Karpas-422 (cell line): ENCODE measurements at regions not wholly inside any gene's neighbourhood (a gene's known extent, or its start where the extent isn't known, plus 50 kb on each side); places are given as distances from the start of the nearest gene placed in this dataset.

Experiments used
- DNase-seq: peaks from one replicate; pipeline ENCODE4 v3.0.0-alpha.2; 2015
- H2AFZ ChIP-seq: fragments of 200-600 bp; sonication (generic); 2 replicates; pipeline ENCODE4 v1.6.1; 2014; ENCODE audit warnings: antibody characterized with exemption, low read length, mixed read lengths
- H3K27ac ChIP-seq: fragments of 200-600 bp; sonication (generic); 2 replicates; pipeline ENCODE4 v1.5.1; 2014; ENCODE audit warnings: mild to moderate bottlenecking, low read length, moderate library complexity
- H3K27me3 ChIP-seq: fragments of 200-600 bp; sonication (generic); 2 replicates; pipeline ENCODE4 v1.6.1; 2014; ENCODE audit warnings: low read length, mixed read lengths
- H3K36me3 ChIP-seq: fragments of 200-600 bp; sonication (generic); 2 replicates; pipeline ENCODE4 v1.6.1; 2014; ENCODE audit warnings: low read length, mixed read lengths; ENCODE audit not compliant: insufficient read depth
- H3K4me1 ChIP-seq: fragments of 200-600 bp; sonication (generic); 2 replicates; pipeline ENCODE4 v1.6.1; 2014; ENCODE audit warnings: mild to moderate bottlenecking, low read length, mixed read lengths
- H3K4me2 ChIP-seq: fragments of 200-600 bp; sonication (generic); 2 replicates; pipeline ENCODE4 v1.6.1; 2014; ENCODE audit warnings: low read length, low read depth, mild to moderate bottlenecking; ENCODE audit not compliant: poor library complexity, severe bottlenecking
- H3K4me3 ChIP-seq: fragments of 200-600 bp; sonication (generic); 2 replicates; pipeline ENCODE4 v1.5.1; 2014; ENCODE audit warnings: mild to moderate bottlenecking, antibody characterized with exemption, low read length, mixed read lengths
- H3K79me2 ChIP-seq: fragments of 200-600 bp; sonication (generic); 2 replicates; pipeline ENCODE4 v1.6.1; 2014; ENCODE audit warnings: mild to moderate bottlenecking, low read length, mixed read lengths
- H3K9ac ChIP-seq: fragments of 200-600 bp; sonication (generic); 2 replicates; pipeline ENCODE4 v1.6.0; 2014; ENCODE audit warnings: low read length
- H3K9me2 ChIP-seq: fragments of 200-600 bp; sonication (generic), shearing (Covaris generic); replicated peaks from 2 replicates; pipeline ENCODE4 v1.6.0; 2014; ENCODE audit warnings: mild to moderate bottlenecking, low read length, moderate library complexity; ENCODE audit not compliant: insufficient read depth
- H3K9me3 ChIP-seq: fragments of 300-700, 200-600 bp; sonication (generic); 2 replicates; pipeline ENCODE4 v1.6.1; 2014; ENCODE audit warnings: low read length, mixed read lengths
- H4K20me1 ChIP-seq: fragments of 200-600 bp; sonication (generic); 2 replicates; pipeline ENCODE4 v1.6.1; 2014; ENCODE audit warnings: mild to moderate bottlenecking, antibody characterized with exemption, low read length, low read depth; ENCODE audit not compliant: insufficient read depth

GRCh38 chr10:127797339-127797738 lies 60.4 kb downstream of the FOXI2 start:
- Histone ChIP-seq H4K20me1 (no peaks in the 10 kb centered on the region), H2AFZ (no peak overlapping the region), H3K4me1 (no peaks in the 10 kb centered on the region), H3K4me3 (no peak overlapping the region), H3K27me3 (no peaks in the 10 kb centered on the region), H3K27ac (no peak overlapping the region), H3K9me3 (no peaks in the 10 kb centered on the region), H3K79me2 (no peaks in the 10 kb centered on the region), H3K4me2 (no peak overlapping the region), H3K9ac (no peak overlapping the region), H3K36me3 (no peaks in the 10 kb centered on the region), H3K9me2 (no peaks in the 10 kb centered on the region)
- DNase-seq, result no peak

GRCh38 chr10:127798111-127798510 lies 61.1 kb downstream of the FOXI2 start:
- DNase-seq, result no peak
- Histone ChIP-seq H3K9me3 (no peaks in the 10 kb centered on the region), H3K9me2 (no peaks in the 10 kb centered on the region), H2AFZ (no peak overlapping the region), H3K79me2 (no peaks in the 10 kb centered on the region), H3K4me1 (no peaks in the 10 kb centered on the region), H3K4me3 (no peak overlapping the region), H4K20me1 (no peaks in the 10 kb centered on the region), H3K27me3 (no peaks in the 10 kb centered on the region), H3K4me2 (no peak overlapping the region), H3K27ac (no peak overlapping the region), H3K9ac (no peak overlapping the region), H3K36me3 (no peaks in the 10 kb centered on the region)

- Histone ChIP-seq H3K4me2 (no peak overlapping the region), H3K27ac (no peak overlapping the region), H4K20me1 (no peaks in the 10 kb centered on the region), H3K4me1 (no peaks in the 10 kb centered on the region), H3K9me2 (no peaks in the 10 kb centered on the region), H3K9me3 (no peaks in the 10 kb centered on the region), H3K9ac (no peak overlapping the region), H3K36me3 (no peaks in the 10 kb centered on the region), H3K79me2 (no peaks in the 10 kb centered on the region), H2AFZ (no peak overlapping the region), H3K4me3 (no peak overlapping the region), H3K27me3 (no peaks in the 10 kb centered on the region)
- no peak for DNase-seq
Observed at GRCh38 chr10:127801302-127801701, 64.3 kb downstream of the FOXI2 start.

- H3K4me1 ChIP-seq, result no peaks in the 10 kb centered on the region
- no peaks in the 10 kb centered on the region for H3K36me3 ChIP-seq
- no peaks in the 10 kb centered on the region for H3K79me2 ChIP-seq
- no peak for DNase-seq
- H2AFZ ChIP-seq, result no peak overlapping the region
- H3K27ac ChIP-seq, result no peak overlapping the region
- no peak overlapping the region for H3K9ac ChIP-seq
- H3K9me3 ChIP-seq, result no peaks in the 10 kb centered on the region
- H3K9me2 ChIP-seq, result no peaks in the 10 kb centered on the region
- no peaks in the 10 kb centered on the region for H3K27me3 ChIP-seq
- H4K20me1 ChIP-seq, result no peaks in the 10 kb centered on the region
- no peak overlapping the region for H3K4me3 ChIP-seq
- no peak overlapping the region for H3K4me2 ChIP-seq
Observed at GRCh38 chr10:127802531-127803095, 65.6 kb downstream of the FOXI2 start.

- Histone ChIP-seq H4K20me1 (no peaks in the 10 kb centered on the region), H3K27me3 (no peaks in the 10 kb centered on the region), H3K4me3 (no peak overlapping the region), H3K4me1 (no peaks in the 10 kb centered on the region), H3K9ac (no peak overlapping the region), H3K9me3 (no peaks in the 10 kb centered on the region), H3K4me2 (no peak overlapping the region), H3K27ac (no peak overlapping the region), H2AFZ (no peak overlapping the region), H3K9me2 (no peaks in the 10 kb centered on the region), H3K79me2 (no peaks in the 10 kb centered on the region), H3K36me3 (no peaks in the 10 kb centered on the region)
- no peak for DNase-seq
Observed at GRCh38 chr10:127804696-127805095, 67.7 kb downstream of the FOXI2 start.

GRCh38 chr10:127805950-127806349 lies 69.0 kb downstream of the FOXI2 start:
- no peak for DNase-seq
- Histone ChIP-seq H3K9me3 (no peaks in the 10 kb centered on the region), H2AFZ (no peak overlapping the region), H3K4me2 (no peak overlapping the region), H4K20me1 (no peaks in the 10 kb centered on the region), H3K79me2 (no peaks in the 10 kb centered on the region), H3K4me3 (no peak overlapping the region), H3K9ac (no peak overlapping the region), H3K27ac (no peak overlapping the region), H3K27me3 (no peaks in the 10 kb centered on the region), H3K9me2 (no peaks in the 10 kb centered on the region), H3K4me1 (no peaks in the 10 kb centered on the region), H3K36me3 (no peaks in the 10 kb centered on the region)

GRCh38 chr10:127812041-127812440 lies 75.1 kb downstream of the FOXI2 start:
- no peak for DNase-seq
- 0 out of 2 replicates have a peak, but pooled peaks cover 2% of the 10 kb centered on the region for H3K27me3 ChIP-seq

GRCh38 chr10:127813290-127813689 lies 76.3 kb downstream of the FOXI2 start:
- Histone ChIP-seq H3K4me2 (no peak overlapping the region), H3K4me1 (no peaks in the 10 kb centered on the region), H4K20me1 (no peaks in the 10 kb centered on the region), H3K9me3 (no peaks in the 10 kb centered on the region), H3K27ac (no peak overlapping the region), H3K79me2 (no peaks in the 10 kb centered on the region), H3K36me3 (no peaks in the 10 kb centered on the region), H3K9ac (no peak overlapping the region), H3K9me2 (no peaks in the 10 kb centered on the region), H2AFZ (no peak overlapping the region), H3K27me3 (0 out of 2 replicates have a peak, but pooled peaks cover 2% of the 10 kb centered on the region), H3K4me3 (no peak overlapping the region)
- DNase-seq, result no peak

More at GRCh38 chr10:127812041-127812440, 75.1 kb downstream of the FOXI2 start:
- Histone ChIP-seq H3K27ac (no peak overlapping the region), H3K4me2 (no peak overlapping the region), H3K9ac (no peak overlapping the region), H3K36me3 (no peaks in the 10 kb centered on the region), H3K79me2 (no peaks in the 10 kb centered on the region), H3K4me3 (no peak overlapping the region), H4K20me1 (no peaks in the 10 kb centered on the region), H2AFZ (no peak overlapping the region), H3K9me2 (no peaks in the 10 kb centered on the region), H3K9me3 (no peaks in the 10 kb centered on the region), H3K4me1 (no peaks in the 10 kb centered on the region)
